Breast epithelium (tissue), 4 donors: ENCODE measurements at regions not wholly inside any gene's neighbourhood (a gene's known extent, or its start where the extent isn't known, plus 50 kb on each side); places are given as distances from the start of the nearest gene placed in this dataset.
A peak's percentile ranks its signal among the peaks of the same experiment; 100 is the strongest.

Experiments
- DNase-seq, 2 donors: peaks; one replicate each; pipeline ENCODE4 v3.0.0-alpha.2; 2019; ENCODE audit warnings: low spot score in 2 of 2
- H3K27ac ChIP-seq, 2 donors: fragments of 200-600 bp; sonication (generic) in 1 of 2; one replicate each; pipeline ENCODE4 v1.5.1; 2016 to 2019; ENCODE audit warnings: mild to moderate bottlenecking in 1 of 2
- H3K27me3 ChIP-seq, 2 donors: fragments of 200-600 bp; sonication (generic) in 1 of 2; one replicate each; pipeline versions ENCODE4 v1.5.1 to v1.6.0; 2017 to 2019; ENCODE audit warnings: control low read depth in 1 of 2, mild to moderate bottlenecking in 1 of 2
- H3K36me3 ChIP-seq: fragments of 200-600 bp; one replicate; pipeline ENCODE4 v1.5.1; 2019
- H3K4me1 ChIP-seq, 2 donors: fragments of 200-600 bp; sonication (generic); one replicate each; pipeline ENCODE4 v1.5.1; 2016 to 2019; ENCODE audit warnings: control low read depth in 1 of 2
- H3K4me3 ChIP-seq, 3 donors: fragments of 200-600 bp; sonication (generic); 1 replicate in 2 of 3; 2 replicates in 1 of 3; pipeline ENCODE4 v1.5.1; 2016 to 2019; ENCODE audit warnings: mild to moderate bottlenecking in 3 of 3, moderate library complexity in 2 of 3
- H3K9me3 ChIP-seq, 2 donors: fragments of 200-600 bp; sonication (generic) in 1 of 2; one replicate each; pipeline ENCODE4 v1.5.1; 2016 to 2019; ENCODE audit warnings: control low read depth in 1 of 2
- CTCF ChIP-seq, 3 donors: fragments of 450-650 bp; IDR thresholded peaks; one replicate each; pipeline ENCODE4 v1.5.1; 2016 to 2017; ENCODE audit warnings: antibody characterized with exemption in 3 of 3, mild to moderate bottlenecking in 3 of 3, moderate library complexity in 3 of 3
- POLR2A ChIP-seq: fragments of 450-650 bp; IDR thresholded peaks from one replicate; pipeline ENCODE4 v1.6.1; 2016; ENCODE audit warnings: antibody characterized with exemption, mild to moderate bottlenecking, moderate library complexity
- POLR2AphosphoS5 ChIP-seq, 3 donors: sonication (generic); formaldehyde crosslinking; IDR thresholded peaks; one replicate each; pipeline ENCODE4 v1.6.1; 2017; ENCODE audit warnings: antibody characterized with exemption in 3 of 3
- intact Hi-C: fragments of 100-400 bp; cut with DNase I; formaldehyde crosslinking; loops from one replicate; pipeline ENCODE4 v1.15.1; 2023; ENCODE audit warnings: low total_unique reads

GRCh38 chr22:49429066-49429465, 398.6 kb downstream of the BRD1 start:
- Histone ChIP-seq H3K27me3 (peaks cover 0 to 32% of the 10 kb centered on the region in 2 donors), H3K36me3 (no peaks in the 10 kb centered on the region), H3K27ac (no peak overlapping the region), H3K4me1 (no peaks in the 10 kb centered on the region), H3K9me3 (peaks cover 0 to 2% of the 10 kb centered on the region in 2 donors), H3K4me3 (no peak overlapping the region)
- no peak for TF ChIP-seq CTCF (IDR thresholded peaks at IDR 0.05)
- no peak for TF ChIP-seq POLR2AphosphoS5 (IDR thresholded peaks at IDR 0.05)
- TF ChIP-seq POLR2A, result no peak
- intact Hi-C loops, result no loop called here
- DNase-seq, result no peak

DNA sequence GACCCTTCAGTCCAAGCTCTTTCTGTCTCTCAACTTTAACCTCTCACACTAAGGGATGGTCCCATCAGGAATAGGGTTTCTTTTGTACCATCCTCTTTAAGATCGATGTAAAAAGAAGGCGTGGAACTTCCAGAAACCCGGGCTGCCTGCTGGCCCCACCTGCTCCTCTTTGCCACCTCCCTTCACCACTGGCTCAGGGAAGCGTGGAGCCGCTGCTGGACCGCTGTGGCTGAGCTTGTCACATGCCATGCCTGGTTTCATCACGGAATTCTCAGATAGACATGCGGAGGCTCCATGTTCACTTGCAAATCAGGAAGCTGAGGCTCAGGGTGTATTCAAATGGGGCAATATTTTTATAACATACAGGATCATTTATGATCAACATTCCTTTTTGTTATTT, 399.7 kb downstream of the BRD1 start:
- intact Hi-C loops, result no loop called here
- DNase-seq, result peak in 1 of 2 donors; percentile 20
- Histone ChIP-seq H3K4me3 (no peak overlapping the region), H3K9me3 (no peaks in the 10 kb centered on the region), H3K27me3 (peaks cover 0 to 25% of the 10 kb centered on the region in 2 donors), H3K4me1 (no peaks in the 10 kb centered on the region), H3K36me3 (no peaks in the 10 kb centered on the region), H3K27ac (no peak overlapping the region)
- no peak for TF ChIP-seq POLR2AphosphoS5 (IDR thresholded peaks at IDR 0.05)
- no peak for TF ChIP-seq POLR2A
- no peak for TF ChIP-seq CTCF (IDR thresholded peaks at IDR 0.05)

DNA sequence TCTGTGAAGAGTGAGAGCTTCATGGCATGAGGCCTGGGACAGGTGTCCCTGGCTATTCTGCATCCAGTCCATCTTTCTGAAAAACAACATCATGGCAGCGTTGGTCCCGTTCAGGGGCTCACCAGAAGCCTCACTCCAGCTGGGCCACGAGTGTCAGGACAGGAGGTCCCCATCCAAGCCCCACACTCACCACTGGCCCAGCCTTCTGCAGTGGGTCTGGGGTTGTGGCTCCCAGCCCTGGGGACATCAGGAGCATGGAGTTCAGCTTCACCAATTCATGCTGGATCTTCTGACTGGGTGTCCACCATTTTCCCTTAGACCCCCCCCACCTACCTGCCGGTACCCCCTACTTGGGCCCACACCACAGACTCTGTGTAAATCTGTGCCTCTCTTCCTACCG, 400.3 kb downstream of the BRD1 start:
- TF ChIP-seq POLR2AphosphoS5 (IDR thresholded peaks at IDR 0.05) (no peak), CTCF (IDR thresholded peaks at IDR 0.05) (no peak), POLR2A (no peak)
- H3K9me3 ChIP-seq, result no peaks in the 10 kb centered on the region
- peak in 1 of 2 donors; percentile 19 for DNase-seq
- peaks cover 0 to 21% of the 10 kb centered on the region in 2 donors for H3K27me3 ChIP-seq
- H3K4me1 ChIP-seq, result no peaks in the 10 kb centered on the region
- intact Hi-C loops, result no loop called here
- H3K36me3 ChIP-seq, result no peaks in the 10 kb centered on the region
- H3K4me3 ChIP-seq, result no peak overlapping the region
- no peak overlapping the region for H3K27ac ChIP-seq

DNA sequence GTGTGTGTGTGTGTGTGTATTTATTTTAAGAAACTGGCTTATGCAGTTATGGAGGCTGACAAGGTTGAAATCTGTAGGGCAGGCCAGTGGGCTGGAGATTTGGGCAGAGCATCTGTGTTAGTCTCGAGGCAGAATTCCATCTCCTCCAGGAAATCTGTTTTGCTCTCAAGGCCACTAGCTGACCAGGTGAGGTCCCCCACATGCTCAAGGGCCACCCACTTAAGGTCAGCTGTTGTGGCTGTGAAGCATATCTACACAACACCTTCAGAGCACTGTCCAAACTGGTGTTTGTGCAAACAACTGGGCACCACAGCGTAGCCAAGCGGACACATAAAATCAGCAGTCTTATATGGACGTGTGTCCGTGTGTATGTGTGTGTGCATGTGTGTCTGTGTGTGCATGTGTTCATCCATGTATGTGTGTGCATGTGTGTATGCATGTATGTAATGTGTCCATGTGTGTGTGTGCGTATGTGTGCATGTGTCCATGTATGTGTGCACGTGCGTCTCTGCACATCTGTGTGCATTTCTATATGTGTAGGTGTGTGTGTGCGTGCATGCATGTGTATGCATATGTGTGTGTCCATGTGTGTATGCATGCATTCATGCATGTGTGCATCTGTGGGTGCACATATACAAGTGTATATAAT, 400.9 kb downstream of the BRD1 start:
- no peaks in the 10 kb centered on the region for H3K9me3 ChIP-seq
- intact Hi-C loops, result no loop called here
- H3K27ac ChIP-seq, result no peak overlapping the region
- H3K36me3 ChIP-seq, result no peaks in the 10 kb centered on the region
- H3K4me1 ChIP-seq, result no peaks in the 10 kb centered on the region
- no peak overlapping the region for H3K4me3 ChIP-seq
- peaks cover 0 to 19% of the 10 kb centered on the region in 2 donors for H3K27me3 ChIP-seq
- TF ChIP-seq POLR2AphosphoS5 (IDR thresholded peaks at IDR 0.05) (no peak), CTCF (IDR thresholded peaks at IDR 0.05) (no peak)
- DNase-seq, result peak in 1 of 2 donors; percentile 35

DNA sequence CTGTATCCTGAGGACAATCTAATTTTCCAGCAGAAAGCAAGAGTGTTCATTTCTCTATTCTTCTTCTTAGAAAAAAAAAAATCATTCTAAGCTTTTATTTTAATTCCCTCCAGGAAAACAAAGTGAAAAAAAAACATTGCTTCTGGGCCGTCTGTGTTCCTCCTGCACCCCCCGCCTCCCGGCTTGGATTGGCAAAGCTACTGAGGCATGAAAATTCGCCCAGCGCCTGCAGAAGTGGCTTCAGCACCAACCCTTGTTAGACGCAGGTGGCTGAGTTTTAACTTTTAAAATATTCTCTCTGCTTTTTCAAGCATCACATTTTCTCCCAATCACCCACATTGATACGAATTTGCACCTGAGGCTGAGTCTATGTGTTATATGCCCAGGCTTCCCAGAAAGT, 401.6 kb downstream of the BRD1 start:
- DNase-seq, result peak in 1 of 2 donors; percentile 33
- Histone ChIP-seq H3K4me1 (no peaks in the 10 kb centered on the region), H3K4me3 (no peak overlapping the region), H3K27me3 (peaks cover 0 to 19% of the 10 kb centered on the region in 2 donors), H3K36me3 (no peaks in the 10 kb centered on the region), H3K9me3 (peaks cover 0 to 5% of the 10 kb centered on the region in 2 donors), H3K27ac (no peak overlapping the region)
- TF ChIP-seq POLR2A (no peak), POLR2AphosphoS5 (IDR thresholded peaks at IDR 0.05) (no peak), CTCF (IDR thresholded peaks at IDR 0.05) (no peak)
- intact Hi-C loops, result no loop called here
